GM12878 (cell line): ENCODE measurements at regions not wholly inside any gene's neighbourhood (a gene's known extent, or its start where the extent isn't known, plus 50 kb on each side); places are given as distances from the start of the nearest gene placed in this dataset.

Experiments used
- ATAC-seq: fragments of 200-7000 bp; cut with Tn5 transposase; 3 replicates; pipeline ENCODE4 v1.9.1; 2020; ENCODE audit warnings: mild to moderate bottlenecking, moderate library complexity
- BruUV-seq: library from RNA; stranded (reverse); fragments of 400-500 nt; replicated peaks from 2 replicates; lab custom pipeline; 2021; lab: Mats Ljungman, UMichigan
- CTCF ChIA-PET: fragments of 300-600 bp; sonication (Branson Sonifier 250); formaldehyde crosslinking; extraction: SDS; loops from one replicate; lab custom pipeline; 2021; ENCODE audit warnings: inconsistent platforms; lab: Yijun Ruan, JAX
- POLR2A ChIA-PET: fragments of 350-600 bp; formaldehyde crosslinking; extraction: SDS; loops from one replicate; lab custom pipeline; 2021; ENCODE audit warnings: inconsistent platforms; lab: Charles Lee
- RAD21 ChIA-PET: fragments of 300-600 bp; sonication (Branson Sonifier 250); formaldehyde crosslinking; loops from one replicate; lab custom pipeline; 2023; ENCODE audit warnings: antibody characterized with exemption; ENCODE audit not compliant: unreplicated experiment; lab: Charles Lee
- SMC1A ChIA-PET: fragments of 300-600 bp; sonication (Branson Sonifier 250); formaldehyde crosslinking; loops from one replicate; lab custom pipeline; 2023; ENCODE audit not compliant: unreplicated experiment, uncharacterized antibody; lab: Charles Lee
- DNase-seq: peaks from one replicate; pipeline ENCODE4 v3.0.0-alpha.2; 2011; ENCODE audit warnings: low read depth, low spot score
- FAIRE-seq: peaks from 3 replicates; lab custom pipeline; 2011; peaks lifted over from hg19 to GRCh38; lab: Jason Lieb, UNC
- H2AFZ ChIP-seq: 2 replicates; pipeline ENCODE4 v1.6.0; 2011; ENCODE audit warnings: low read depth, low read length, control low read depth; ENCODE audit not compliant: control insufficient read depth
- H3K27ac ChIP-seq: 2 replicates; pipeline ENCODE4 v1.5.1; 2011; ENCODE audit warnings: control low read depth; ENCODE audit not compliant: control insufficient read depth, insufficient read depth
- H3K27me3 ChIP-seq, 2 experiments: replicated peaks in 1 of 2; 2 replicates each; pipeline versions ENCODE4 v1.6.0 to v1.6.1; 2011; ENCODE audit warnings: low read length in 1 of 2; ENCODE audit not compliant: control insufficient read depth in 2 of 2, insufficient read depth in 2 of 2
- H3K36me3 ChIP-seq, 2 experiments: 2 replicates each; pipeline ENCODE4 v1.5.1; 2011; ENCODE audit warnings: low read length in 1 of 2; ENCODE audit not compliant: control insufficient read depth in 2 of 2, insufficient read depth in 2 of 2
- H3K4me1 ChIP-seq: 2 replicates; pipeline ENCODE4 v1.6.1; 2011; ENCODE audit warnings: mild to moderate bottlenecking, low read length, moderate library complexity, mixed read lengths; ENCODE audit not compliant: control insufficient read depth, insufficient read depth
- H3K4me2 ChIP-seq: 2 replicates; pipeline ENCODE4 v1.6.0; 2011; ENCODE audit warnings: control low read depth; ENCODE audit not compliant: control insufficient read depth, insufficient read depth
- H3K4me3 ChIP-seq: fragments of 200-600 bp; sonication (generic); 2 replicates; pipeline ENCODE4 v1.5.1; 2016
- H3K79me2 ChIP-seq: 2 replicates; pipeline ENCODE4 v1.6.0; 2011; ENCODE audit warnings: low read length; ENCODE audit not compliant: control insufficient read depth, insufficient read depth
- H3K9ac ChIP-seq: 2 replicates; pipeline ENCODE4 v1.8.0; 2011; ENCODE audit warnings: low read length, control low read depth, mixed read lengths; ENCODE audit not compliant: control insufficient read depth, insufficient read depth
- H3K9me3 ChIP-seq: replicated peaks from 3 replicates; pipeline ENCODE4 v1.5.1; 2011; ENCODE audit warnings: mild to moderate bottlenecking, low read length; ENCODE audit not compliant: control insufficient read depth, insufficient read depth
- H4K20me1 ChIP-seq: 2 replicates; pipeline ENCODE4 v1.6.0; 2011; ENCODE audit not compliant: control insufficient read depth, insufficient read depth
- CHD1 ChIP-seq: IDR thresholded peaks from 2 replicates; pipeline ENCODE4 v1.6.1; 2012; ENCODE audit warnings: low read depth, low read length, improper control_type of control experiment
- EGR1 ChIP-seq, 2 experiments: IDR thresholded peaks; 1 replicate in 1 of 2; 2 replicates in 1 of 2; pipeline ENCODE4 v1.6.1; 2011 to 2012; ENCODE audit warnings: low read depth in 2 of 2, low read length in 2 of 2, borderline replicate concordance in 1 of 2, mild to moderate bottlenecking in 1 of 2, moderate library complexity in 1 of 2
- FOS ChIP-seq: IDR thresholded peaks from 3 replicates; pipeline ENCODE4 v1.6.1; 2011; ENCODE audit warnings: borderline replicate concordance; ENCODE audit not compliant: insufficient read length; ENCODE audit errors: extremely low read depth
- FOXK2 ChIP-seq: fragments of 450-650 bp; IDR thresholded peaks from 2 replicates; pipeline ENCODE4 v1.6.1; 2017; ENCODE audit warnings: mild to moderate bottlenecking, moderate library complexity
- MEF2B ChIP-seq: fragments of 450-650 bp; IDR thresholded peaks from 2 replicates; pipeline ENCODE4 v1.6.1; 2018; ENCODE audit warnings: mild to moderate bottlenecking, moderate library complexity; ENCODE audit not compliant: partially characterized antibody, poor library complexity, severe bottlenecking
- NRF1 ChIP-seq: conservative IDR thresholded peaks from 2 replicates; pipeline ENCODE4 v1.6.1; 2011; ENCODE audit warnings: mild to moderate bottlenecking, low read depth, low read length, improper control_type of control experiment
- RAD21 ChIP-seq: IDR thresholded peaks from 2 replicates; pipeline ENCODE4 v1.6.1; 2011; ENCODE audit warnings: mild to moderate bottlenecking, low read depth, low read length, moderate library complexity; ENCODE audit not compliant: insufficient read depth
- RAD51 ChIP-seq: fragments of 450-650 bp; IDR thresholded peaks from 2 replicates; pipeline ENCODE4 v1.6.1; 2016; ENCODE audit warnings: moderate library complexity, mild to moderate bottlenecking, inconsistent platforms
- RFX5 ChIP-seq: IDR thresholded peaks from 2 replicates; pipeline ENCODE4 v1.6.1; 2011; ENCODE audit warnings: low read depth, low read length, improper control_type of control experiment
- SREBF1 ChIP-seq: IDR thresholded peaks from 2 replicates; pipeline ENCODE4 v1.6.1; 2012; ENCODE audit warnings: mild to moderate bottlenecking, low read length
- STAT3 ChIP-seq: IDR thresholded peaks from 2 replicates; pipeline ENCODE4 v1.6.1; 2011; ENCODE audit warnings: low read depth, low read length, improper control_type of control experiment
- TBL1XR1 ChIP-seq: IDR thresholded peaks from 2 replicates; pipeline ENCODE4 v1.6.1; 2012; ENCODE audit warnings: low read depth, low read length, improper control_type of control experiment
- ZBED1 ChIP-seq: IDR thresholded peaks from 2 replicates; pipeline ENCODE4 v1.6.1; 2016; ENCODE audit warnings: borderline replicate concordance
- WGBS: methylation state at CpG from one replicate; pipeline ENCODE4 v1.1.6; 2016; ENCODE audit warnings: low lambda C conversion rate; ENCODE audit not compliant: insufficient replicate concordance, insufficient coverage; ENCODE audit errors: missing lambda C conversion rate; 5-methylcytosine and 5-hydroxymethylcytosine counted together
- in situ Hi-C: fragments of 300-500 bp; cut with MboI; formaldehyde crosslinking; loops from 9 replicates; pipeline ENCODE4 v1.14.3; 2018; ENCODE audit warnings: mixed read lengths
- intact Hi-C: fragments of 100-400 bp; cut with micrococcal nuclease; formaldehyde crosslinking; loops from one replicate; pipeline ENCODE4 v1.14.2; 2022; ENCODE audit not compliant: unreplicated experiment
- TF ChIP-seq, protein P1 (sequence below): IDR thresholded peaks from 2 replicates; pipeline ENCODE4 v1.6.1; 2012; ENCODE audit warnings: low read depth, low read length, improper control_type of control experiment
- TF ChIP-seq, protein P2 (sequence below): fragments of 450-650 bp; IDR thresholded peaks from 2 replicates; pipeline ENCODE4 v1.6.1; 2017; ENCODE audit warnings: low read depth, mild to moderate bottlenecking, moderate library complexity

DNA sequence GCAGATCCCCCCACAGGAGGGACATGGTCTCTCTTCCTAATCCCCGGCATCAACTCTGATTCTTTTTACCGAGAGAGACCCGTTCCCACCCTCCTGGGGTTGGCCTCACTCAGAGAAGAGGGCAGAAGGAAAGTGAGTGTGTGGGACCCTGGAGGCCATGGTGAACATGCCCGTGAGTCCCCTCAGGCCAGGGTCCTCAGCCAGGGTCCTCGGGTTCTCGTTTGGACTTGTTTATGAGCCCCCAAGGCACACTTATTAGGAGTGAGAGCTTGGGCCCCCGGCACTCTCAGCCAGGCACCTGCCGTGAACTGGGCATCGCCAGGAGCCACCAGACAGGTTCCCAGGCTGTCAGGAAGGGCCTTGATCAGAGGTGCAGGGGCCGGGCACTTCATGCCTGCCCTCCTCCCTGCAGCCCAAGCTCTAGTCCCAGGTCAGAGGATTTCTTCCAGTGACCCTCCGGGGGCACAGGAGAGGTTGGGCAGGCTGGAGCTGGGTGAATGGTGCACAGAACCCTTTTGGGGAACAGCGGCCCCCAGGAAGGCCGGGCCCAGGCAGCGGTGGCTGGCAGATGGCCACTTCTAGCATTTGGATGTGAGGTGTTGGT lies 122.6 kb downstream of the CRYAA start:
- 48% methylated on average over 13 of the region's 14 CpGs for WGBS
- Histone ChIP-seq H3K9me3 (peaks cover 5% of the 10 kb centered on the region; the same call in 2 of the 3 replicates), H3K79me2 (no peaks in the 10 kb centered on the region), H3K27me3 (peaks cover under 1 to 6% of the 10 kb centered on the region in 2 experiments; a peak in 3 of 4 replicates), H3K4me1 (peaks cover 8% of the 10 kb centered on the region), H3K36me3 (no peaks in the 10 kb centered on the region), H4K20me1 (no peaks in the 10 kb centered on the region), H3K27ac (no peak overlapping the region), H3K4me2 (no peak overlapping the region), H3K4me3 (no peak overlapping the region), H3K9ac (no peak overlapping the region), H2AFZ (no peak overlapping the region)
- SMC1A ChIA-PET, result no interaction called here
- POLR2A ChIA-PET, result no interaction called here
- in situ Hi-C loops (no loop called here), intact Hi-C loops (no loop called here)
- FAIRE-seq (no peak), DNase-seq (no peak), ATAC-seq (no peak)
- TF ChIP-seq EGR1 (IDR thresholded peaks at IDR 0.05; ENCODE audit: borderline replicate concordance in 1 of 2, low read depth in 2 of 2, low read length in 2 of 2) (no peak), FOXK2 (no peak), SREBF1 (no peak), RAD21 (no peak), RAD51 (no peak), FOS (no peak), ZBED1 (no peak), TBL1XR1 (no peak), RFX5 (no peak), CHD1 (no peak), NRF1 (no peak), STAT3 (no peak), MEF2B (no peak)
- TF ChIP-seq, protein P1, sequence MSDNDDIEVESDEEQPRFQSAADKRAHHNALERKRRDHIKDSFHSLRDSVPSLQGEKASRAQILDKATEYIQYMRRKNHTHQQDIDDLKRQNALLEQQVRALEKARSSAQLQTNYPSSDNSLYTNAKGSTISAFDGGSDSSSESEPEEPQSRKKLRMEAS, result no peak
- TF ChIP-seq, protein P2, sequence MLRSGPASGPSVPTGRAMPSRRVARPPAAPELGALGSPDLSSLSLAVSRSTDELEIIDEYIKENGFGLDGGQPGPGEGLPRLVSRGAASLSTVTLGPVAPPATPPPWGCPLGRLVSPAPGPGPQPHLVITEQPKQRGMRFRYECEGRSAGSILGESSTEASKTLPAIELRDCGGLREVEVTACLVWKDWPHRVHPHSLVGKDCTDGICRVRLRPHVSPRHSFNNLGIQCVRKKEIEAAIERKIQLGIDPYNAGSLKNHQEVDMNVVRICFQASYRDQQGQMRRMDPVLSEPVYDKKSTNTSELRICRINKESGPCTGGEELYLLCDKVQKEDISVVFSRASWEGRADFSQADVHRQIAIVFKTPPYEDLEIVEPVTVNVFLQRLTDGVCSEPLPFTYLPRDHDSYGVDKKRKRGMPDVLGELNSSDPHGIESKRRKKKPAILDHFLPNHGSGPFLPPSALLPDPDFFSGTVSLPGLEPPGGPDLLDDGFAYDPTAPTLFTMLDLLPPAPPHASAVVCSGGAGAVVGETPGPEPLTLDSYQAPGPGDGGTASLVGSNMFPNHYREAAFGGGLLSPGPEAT, result no peak
- BruUV-seq, result no TSS peak
- RAD21 ChIA-PET, result interaction anchor here (0.7 kb wide), 1 partner anchor 40 kb away, joined by 3 read pairs; no protein-coding TSS in a partner anchor
- CTCF ChIA-PET, result no interaction called here
